ENCODE measurements at regions not wholly inside any gene's neighbourhood (a gene's known extent, or its start where the extent isn't known, plus 50 kb on each side); places are given as distances from the start of the nearest gene placed in this dataset.

DNA sequence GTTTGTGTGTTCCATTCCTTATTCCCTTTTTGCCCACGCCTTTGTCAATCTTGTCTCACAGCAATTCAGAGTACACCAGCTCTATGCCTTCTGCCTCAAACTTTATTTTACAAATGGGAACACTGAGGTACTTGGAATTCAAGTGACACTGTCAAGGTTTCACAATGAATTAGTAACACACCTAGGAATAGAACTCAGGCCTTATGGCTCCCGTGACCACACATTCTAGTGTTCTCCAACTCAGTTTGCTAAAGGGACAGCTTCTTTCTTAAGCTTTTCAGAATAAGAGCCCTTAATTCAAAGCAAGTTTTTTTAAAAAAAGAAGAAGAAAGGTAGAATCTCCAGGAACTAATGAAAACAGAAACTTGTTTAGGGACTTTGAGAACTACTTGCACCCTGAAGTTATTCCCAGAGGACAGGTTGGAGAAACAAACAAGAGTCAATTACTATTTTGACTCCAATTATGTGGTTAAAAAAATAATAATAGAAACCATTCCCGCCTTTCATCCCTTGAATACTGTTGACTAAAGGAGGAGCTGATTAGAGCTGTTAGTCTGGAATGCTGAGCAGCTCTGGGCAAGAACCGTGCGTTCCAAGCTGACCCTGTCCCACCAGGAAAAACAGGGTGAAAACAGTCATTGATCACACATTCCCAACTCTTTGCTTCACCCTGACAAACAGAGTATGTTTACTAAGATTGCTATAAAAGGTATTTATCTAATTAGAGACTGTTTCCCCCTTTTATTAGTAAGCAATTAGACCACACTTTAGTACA is 408.8 kb upstream of the CNKSR2 start:
- Mint-ChIP-seq H3K27me3 (peaks cover 6% of the 10 kb centered on the region), H3K36me3 (ENCODE audit: low read depth) (no peaks in the 10 kb centered on the region), H3K27ac (no peak overlapping the region), H3K4me1 (ENCODE audit: low read depth) (no peaks in the 10 kb centered on the region), H3K4me3 (no peak overlapping the region), H3K9me3 (no peaks in the 10 kb centered on the region)
- DNase-seq = no peak

DNA sequence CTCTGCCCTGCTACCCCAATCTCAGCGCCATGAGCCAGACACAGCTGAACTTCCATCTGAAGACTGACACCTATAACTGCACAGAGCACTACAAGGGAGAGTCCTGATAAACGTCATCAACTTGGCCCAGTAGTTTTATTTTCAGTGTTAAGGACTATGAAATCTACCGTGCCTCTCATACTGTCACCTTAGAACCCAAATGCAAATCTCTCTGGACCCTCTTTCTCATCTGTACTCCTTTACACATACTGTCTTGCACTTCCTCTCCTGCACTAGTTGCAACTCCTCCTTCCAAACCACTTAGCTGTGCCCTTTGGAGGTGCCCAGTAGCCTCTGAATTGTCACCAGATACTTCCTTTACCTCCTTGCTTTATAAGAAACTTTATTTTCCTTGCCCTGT is 420.2 kb upstream of the CNKSR2 start:
- Mint-ChIP-seq H3K9me3 (no peaks in the 10 kb centered on the region), H3K27ac (no peak overlapping the region), H3K4me1 (ENCODE audit: low read depth) (no peaks in the 10 kb centered on the region), H3K27me3 (peaks cover 16% of the 10 kb centered on the region), H3K4me3 (no peak overlapping the region), H3K36me3 (ENCODE audit: low read depth) (no peaks in the 10 kb centered on the region)
- DNase-seq = no peak

DNA sequence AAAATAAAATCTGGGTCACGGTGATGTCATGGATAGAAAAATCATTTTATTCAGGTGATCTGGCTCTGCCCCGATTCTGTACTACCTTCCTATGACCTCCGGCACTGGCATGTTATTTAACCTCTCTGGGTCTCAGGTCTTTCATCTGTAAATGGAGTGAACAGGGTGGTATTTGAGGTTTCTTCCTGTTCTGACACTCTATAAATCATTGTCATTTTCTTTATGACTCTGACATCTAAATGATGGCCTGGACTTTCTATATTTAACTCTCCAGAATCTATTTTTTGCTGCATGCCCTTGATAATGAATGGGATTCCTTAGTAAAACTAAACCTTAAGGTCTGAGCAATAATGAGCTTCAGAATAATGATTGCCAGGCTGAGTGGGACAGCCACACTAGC is 422.0 kb upstream of the CNKSR2 start:
- peaks cover 25% of the 10 kb centered on the region for H3K27me3 Mint-ChIP-seq
- peaks cover 1% of the 10 kb centered on the region for H3K4me1 Mint-ChIP-seq (ENCODE audit: low read depth)
- H3K36me3 Mint-ChIP-seq (ENCODE audit: low read depth) = no peaks in the 10 kb centered on the region
- DNase-seq = no peak
- H3K9me3 Mint-ChIP-seq = no peaks in the 10 kb centered on the region
- H3K27ac Mint-ChIP-seq = no peak overlapping the region
- no peak overlapping the region for H3K4me3 Mint-ChIP-seq

DNA sequence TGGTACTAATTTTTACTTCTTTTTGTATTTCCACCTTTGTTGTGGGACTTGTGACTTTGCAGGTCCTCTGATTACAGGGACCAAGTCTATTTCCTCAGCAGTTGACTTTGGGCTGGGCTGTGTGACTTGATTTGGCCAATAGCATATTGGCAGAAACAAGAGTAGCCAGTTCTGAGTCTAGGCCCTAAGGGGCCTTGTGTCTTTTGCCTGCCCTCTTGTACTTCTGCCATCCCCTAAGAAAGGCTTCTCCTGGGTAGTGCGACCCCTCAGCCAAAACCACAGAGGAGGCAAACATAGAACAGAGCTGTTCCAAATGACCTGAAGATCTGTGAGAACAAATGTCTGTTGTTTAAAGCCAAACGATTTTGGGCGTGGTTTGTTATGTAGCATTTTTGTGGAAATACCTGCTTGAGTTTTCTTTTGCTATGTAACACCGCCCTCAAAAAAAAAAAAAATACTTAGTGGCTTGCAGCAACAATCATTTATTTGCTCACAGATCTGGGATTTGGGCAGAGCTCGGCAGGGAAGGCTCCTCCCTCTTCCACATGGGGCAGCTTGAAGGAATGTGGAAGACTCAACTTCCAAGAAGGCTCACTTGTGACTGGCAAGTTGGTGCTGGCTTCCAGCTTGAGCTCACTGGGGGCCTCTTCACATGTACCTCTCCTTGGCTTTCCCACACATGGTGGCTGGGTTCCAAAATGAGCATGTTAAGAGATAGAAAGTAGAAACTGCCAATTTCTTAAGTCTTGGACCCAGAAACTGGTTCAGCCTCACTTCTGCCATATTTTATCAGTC is 423.0 kb upstream of the CNKSR2 start:
- Mint-ChIP-seq H3K27ac (no peak overlapping the region), H3K36me3 (ENCODE audit: low read depth) (no peaks in the 10 kb centered on the region), H3K4me3 (no peak overlapping the region), H3K4me1 (ENCODE audit: low read depth) (peaks cover 1% of the 10 kb centered on the region), H3K27me3 (peaks cover 29% of the 10 kb centered on the region), H3K9me3 (no peaks in the 10 kb centered on the region)
- DNase-seq = no peak

DNA sequence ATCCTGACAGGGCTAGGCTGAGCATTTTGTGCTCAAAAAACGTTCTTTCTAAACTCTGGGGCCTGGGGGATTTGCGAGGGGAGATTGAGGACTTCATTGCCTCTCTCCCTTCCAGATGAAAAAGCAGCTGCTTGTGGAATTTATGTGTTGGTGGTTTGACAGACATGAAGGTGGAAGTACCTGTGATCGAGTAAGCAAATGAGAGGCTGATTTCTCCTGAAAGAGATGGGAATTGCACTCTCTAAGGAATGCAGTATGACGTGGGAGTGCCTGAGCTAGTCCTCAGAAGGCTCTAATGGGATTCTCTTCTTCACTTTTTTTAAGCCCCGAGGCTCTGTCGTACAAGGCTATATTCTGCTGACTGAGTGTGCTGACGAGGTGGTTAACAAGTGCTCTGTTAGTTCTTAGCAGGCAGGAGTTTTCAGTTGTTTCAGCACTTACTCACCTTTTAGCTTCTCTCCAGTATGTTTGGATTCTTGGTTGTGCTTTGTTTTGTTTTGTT is 426.8 kb upstream of the CNKSR2 start:
- Mint-ChIP-seq H3K27ac (no peak overlapping the region), H3K9me3 (no peaks in the 10 kb centered on the region), H3K36me3 (ENCODE audit: low read depth) (no peaks in the 10 kb centered on the region), H3K4me3 (no peak overlapping the region), H3K27me3 (peaks cover 37% of the 10 kb centered on the region), H3K4me1 (ENCODE audit: low read depth) (peaks cover 1% of the 10 kb centered on the region)
- DNase-seq = no peak

DNA sequence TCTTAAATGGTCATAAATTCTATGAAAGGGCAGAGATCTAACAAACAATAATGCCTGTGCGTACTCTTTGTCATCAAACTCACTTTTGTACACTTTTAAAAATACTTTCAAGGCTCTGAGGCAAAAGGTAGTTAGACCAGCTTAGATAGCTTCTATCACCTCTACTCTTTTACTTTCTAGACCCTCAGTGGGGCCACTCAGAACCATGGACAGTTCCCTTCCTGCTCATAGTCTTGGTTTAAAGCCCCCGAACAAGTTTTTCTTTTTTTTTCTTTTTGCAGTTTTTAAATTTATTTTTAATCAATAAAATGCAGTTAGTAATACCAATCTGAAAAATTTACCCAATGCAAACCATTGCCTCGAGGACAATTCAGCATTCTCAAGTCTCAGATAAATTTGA is 460.5 kb upstream of the CNKSR2 start:
- Mint-ChIP-seq H3K27ac (no peak overlapping the region), H3K9me3 (no peaks in the 10 kb centered on the region), H3K36me3 (ENCODE audit: low read depth) (no peaks in the 10 kb centered on the region), H3K4me3 (no peak overlapping the region), H3K4me1 (ENCODE audit: low read depth) (no peaks in the 10 kb centered on the region), H3K27me3 (peaks cover 16% of the 10 kb centered on the region)
- no peak for DNase-seq

DNA sequence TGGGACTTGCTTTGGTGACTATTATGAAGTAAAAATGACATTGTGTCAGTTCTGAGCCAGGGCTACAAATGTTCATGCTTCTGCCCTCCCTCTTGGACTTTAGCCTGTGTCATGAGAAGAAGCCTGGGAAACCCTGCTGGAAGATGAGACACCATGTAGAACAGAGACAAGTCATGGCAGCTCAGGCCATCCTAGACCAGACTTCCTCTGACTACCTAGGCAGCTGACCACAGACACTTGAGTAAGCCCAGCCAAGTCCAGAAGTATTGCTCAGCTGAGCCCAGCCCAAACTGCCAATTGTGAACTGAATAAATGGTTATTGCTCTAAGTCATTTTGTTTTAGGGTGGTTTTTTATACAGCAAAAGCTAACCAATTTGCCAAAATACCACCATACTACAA is 467.6 kb upstream of the CNKSR2 start:
- no peak for DNase-seq
- Mint-ChIP-seq H3K27me3 (peaks cover 20% of the 10 kb centered on the region), H3K27ac (no peak overlapping the region), H3K36me3 (ENCODE audit: low read depth) (no peaks in the 10 kb centered on the region), H3K4me3 (no peak overlapping the region), H3K9me3 (no peaks in the 10 kb centered on the region), H3K4me1 (ENCODE audit: low read depth) (no peaks in the 10 kb centered on the region)

DNA sequence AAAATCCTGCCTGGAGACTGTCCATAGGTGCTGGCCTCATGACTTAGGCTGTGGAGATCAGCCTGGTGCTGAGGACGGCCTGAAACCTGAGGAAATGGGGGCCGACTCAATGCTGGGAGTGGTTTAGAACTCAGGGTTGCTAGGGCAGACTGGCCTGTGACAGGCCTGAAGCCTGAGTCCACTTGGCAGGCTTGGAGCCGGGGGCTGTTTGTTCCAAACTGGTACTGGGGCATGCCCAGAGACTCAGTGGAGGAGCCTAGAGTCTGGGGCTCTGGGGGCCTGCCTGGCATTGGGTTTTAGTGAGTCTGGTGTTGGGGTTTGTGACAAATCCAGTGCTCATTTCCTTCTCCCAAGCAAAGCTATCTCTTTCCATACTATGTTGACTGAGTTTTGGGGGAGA is 489.7 kb upstream of the CNKSR2 start:
- peaks cover 2% of the 10 kb centered on the region for H3K27me3 Mint-ChIP-seq
- H3K27ac Mint-ChIP-seq = no peak overlapping the region
- DNase-seq = no peak
- no peak overlapping the region for H3K4me3 Mint-ChIP-seq
- no peaks in the 10 kb centered on the region for H3K4me1 Mint-ChIP-seq (ENCODE audit: low read depth)
- no peaks in the 10 kb centered on the region for H3K36me3 Mint-ChIP-seq (ENCODE audit: low read depth)
- no peaks in the 10 kb centered on the region for H3K9me3 Mint-ChIP-seq

DNA sequence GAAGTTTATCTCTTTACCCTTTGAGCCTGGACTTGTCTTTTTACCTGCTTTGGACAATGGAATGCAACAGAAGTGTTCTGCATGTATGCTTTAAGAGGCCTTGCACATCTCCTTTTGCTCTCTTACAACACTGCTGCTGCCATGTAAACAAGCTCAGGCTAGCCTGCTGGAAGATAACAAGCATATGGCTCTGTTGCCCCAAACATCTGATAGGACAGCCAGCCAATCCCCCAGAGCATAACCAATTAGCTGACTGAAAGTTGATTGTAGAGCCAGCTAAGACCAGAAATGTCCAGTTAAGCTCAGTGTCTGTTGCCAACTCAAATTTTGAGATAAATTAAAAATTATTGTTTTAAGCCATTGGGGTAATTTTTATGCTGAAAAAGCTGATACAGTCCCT is 510.6 kb upstream of the CNKSR2 start:
- H3K4me1 Mint-ChIP-seq (ENCODE audit: low read depth) = no peaks in the 10 kb centered on the region
- no peak overlapping the region for H3K4me3 Mint-ChIP-seq
- H3K36me3 Mint-ChIP-seq (ENCODE audit: low read depth) = no peaks in the 10 kb centered on the region
- peaks cover 15% of the 10 kb centered on the region for H3K9me3 Mint-ChIP-seq
- DNase-seq = no peak
- no peak overlapping the region for H3K27ac Mint-ChIP-seq
- H3K27me3 Mint-ChIP-seq = peaks cover 7% of the 10 kb centered on the region

DNA sequence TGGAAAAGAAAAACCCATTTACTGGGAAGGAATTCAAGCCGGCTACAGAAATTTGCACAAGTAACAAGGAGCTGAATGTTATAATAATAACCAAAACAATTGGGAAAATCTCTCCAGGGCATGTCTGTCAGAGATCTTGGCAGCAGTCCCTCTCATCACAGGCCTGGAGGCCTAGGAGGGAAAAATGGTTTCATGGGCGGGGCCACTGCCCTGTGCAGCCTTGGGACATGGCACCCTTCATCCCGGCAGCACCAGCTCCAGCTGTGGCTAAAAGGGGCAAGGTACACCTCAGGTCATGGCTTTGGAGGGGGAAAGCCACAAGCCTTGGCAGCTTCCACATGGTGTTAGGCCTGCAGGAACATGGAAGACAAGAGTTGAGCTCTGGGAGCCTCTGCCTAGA is 513.1 kb upstream of the CNKSR2 start:
- Mint-ChIP-seq H3K36me3 (ENCODE audit: low read depth) (no peaks in the 10 kb centered on the region), H3K4me3 (no peak overlapping the region), H3K9me3 (peaks cover 15% of the 10 kb centered on the region), H3K27me3 (peaks cover 4% of the 10 kb centered on the region), H3K27ac (no peak overlapping the region), H3K4me1 (ENCODE audit: low read depth) (no peaks in the 10 kb centered on the region)
- no peak for DNase-seq

DNA sequence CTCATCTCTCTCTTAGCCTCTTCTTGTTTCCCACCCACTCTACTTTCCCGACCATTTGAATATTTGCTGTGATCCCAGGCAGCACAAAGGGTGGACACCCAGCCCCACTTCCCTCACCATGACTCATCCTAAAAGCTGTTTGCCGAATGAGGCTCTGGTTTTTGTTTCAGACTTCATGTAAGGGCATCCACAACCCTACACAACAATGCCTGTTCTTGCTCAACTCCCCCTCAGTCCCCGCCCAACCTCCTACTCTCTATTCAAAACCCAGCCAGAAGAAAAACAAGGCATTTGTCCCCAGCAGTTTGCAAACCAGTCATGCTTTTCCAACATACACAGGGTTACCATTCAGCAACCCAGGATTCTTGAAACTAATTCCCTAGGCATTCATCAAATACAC is 516.5 kb upstream of the CNKSR2 start:
- Mint-ChIP-seq H3K27me3 (no peaks in the 10 kb centered on the region), H3K4me3 (no peak overlapping the region), H3K36me3 (ENCODE audit: low read depth) (no peaks in the 10 kb centered on the region), H3K9me3 (peaks cover 15% of the 10 kb centered on the region), H3K27ac (no peak overlapping the region), H3K4me1 (ENCODE audit: low read depth) (no peaks in the 10 kb centered on the region)
- no peak for DNase-seq

DNA sequence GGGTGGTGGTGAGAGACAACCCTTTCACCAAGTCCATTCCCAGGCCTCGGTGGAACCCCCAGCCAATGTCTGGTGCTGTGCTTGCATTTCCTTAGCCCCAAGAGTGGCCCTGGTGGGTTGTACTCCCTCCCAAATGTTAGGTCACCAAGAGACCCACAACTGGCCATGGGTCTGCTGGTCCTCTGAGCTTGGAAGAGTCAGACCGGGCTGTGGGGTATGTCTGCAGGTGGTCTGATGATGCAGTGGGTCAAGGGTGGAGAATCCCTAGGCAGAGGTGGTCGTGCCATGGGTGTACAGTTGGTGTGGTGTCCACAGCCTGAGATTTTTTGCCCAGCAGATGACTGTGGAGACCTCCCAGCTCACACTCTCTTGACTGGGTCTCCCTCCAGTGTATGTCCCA is 535.7 kb upstream of the CNKSR2 start:
- H3K4me3 Mint-ChIP-seq = no peak overlapping the region
- H3K9me3 Mint-ChIP-seq = peaks cover 5% of the 10 kb centered on the region
- peaks cover 28% of the 10 kb centered on the region for H3K27me3 Mint-ChIP-seq
- H3K36me3 Mint-ChIP-seq (ENCODE audit: low read depth) = no peaks in the 10 kb centered on the region
- no peak for DNase-seq
- H3K27ac Mint-ChIP-seq = no peak overlapping the region
- no peaks in the 10 kb centered on the region for H3K4me1 Mint-ChIP-seq (ENCODE audit: low read depth)

DNA sequence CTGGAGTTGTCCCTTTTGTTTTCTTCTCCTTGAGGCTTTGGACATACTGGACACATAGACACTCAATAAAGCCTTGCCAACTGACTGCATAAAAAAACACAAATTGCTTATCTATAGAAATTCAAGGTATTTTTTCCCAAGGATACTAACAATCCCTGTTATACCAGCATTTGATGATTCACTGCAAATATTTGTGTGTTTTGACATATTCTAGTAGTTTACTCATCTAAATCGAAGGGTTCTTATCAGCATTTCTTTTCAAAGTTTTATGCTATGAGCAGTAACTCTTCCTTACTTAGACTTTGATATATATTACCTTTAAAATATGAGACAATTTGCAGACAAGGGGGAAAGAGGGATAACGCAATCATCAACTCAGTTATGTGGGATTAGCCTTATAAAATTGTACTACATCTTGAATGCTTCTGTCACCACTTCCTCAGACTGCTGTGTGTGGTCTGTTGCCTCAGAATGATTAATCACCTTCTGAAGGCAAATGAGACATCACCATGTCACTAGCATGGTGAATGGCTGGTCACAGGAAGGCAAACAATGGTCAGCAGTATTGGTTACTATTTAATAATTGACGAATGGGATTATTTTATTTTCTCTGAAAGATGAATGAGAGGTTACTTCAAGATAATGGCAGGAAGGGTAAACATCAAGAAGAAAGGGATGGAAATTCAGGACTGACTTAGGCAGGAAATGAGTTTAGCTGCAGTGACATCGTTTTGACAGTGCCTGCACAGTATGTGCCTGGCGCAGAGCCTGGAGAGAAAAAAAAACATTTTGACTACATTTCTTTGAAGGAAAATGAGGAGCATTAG is 544.3 kb upstream of the CNKSR2 start:
- Mint-ChIP-seq H3K27me3 (peaks cover 10% of the 10 kb centered on the region), H3K4me3 (no peak overlapping the region), H3K27ac (no peak overlapping the region), H3K9me3 (no peaks in the 10 kb centered on the region), H3K36me3 (ENCODE audit: low read depth) (no peaks in the 10 kb centered on the region), H3K4me1 (ENCODE audit: low read depth) (no peaks in the 10 kb centered on the region)
- no peak for DNase-seq

DNA sequence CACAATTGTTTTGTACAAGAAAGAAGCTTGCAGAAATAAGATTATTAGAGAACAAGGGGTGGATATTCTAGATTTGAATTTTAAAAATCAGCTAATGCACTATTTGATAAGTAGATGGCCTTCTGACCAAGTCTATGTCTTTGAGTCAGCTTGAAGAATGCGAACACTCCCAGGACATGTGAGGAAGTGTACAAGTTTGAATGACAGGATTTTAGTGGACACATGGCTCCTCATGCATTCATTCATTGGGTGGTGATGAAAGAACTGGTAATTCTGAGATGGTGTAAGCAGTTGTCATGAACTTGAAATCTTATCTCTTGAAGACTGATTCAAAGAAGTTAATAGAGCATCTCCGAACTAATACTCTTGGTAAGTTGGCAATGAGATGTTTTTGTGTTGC is 548.2 kb upstream of the CNKSR2 start:
- H3K9me3 Mint-ChIP-seq = no peaks in the 10 kb centered on the region
- peaks cover 8% of the 10 kb centered on the region for H3K27me3 Mint-ChIP-seq
- H3K27ac Mint-ChIP-seq = no peak overlapping the region
- DNase-seq = no peak
- no peak overlapping the region for H3K4me3 Mint-ChIP-seq
- H3K36me3 Mint-ChIP-seq (ENCODE audit: low read depth) = no peaks in the 10 kb centered on the region
- H3K4me1 Mint-ChIP-seq (ENCODE audit: low read depth) = no peaks in the 10 kb centered on the region

Measured in activated T-cell treated with anti-CD3 and anti-CD28 coated beads, Interleukin-2, amount 50 U/mL, for 24 hours (primary cell).